ENCODE measurements at regions not wholly inside any gene's neighbourhood (a gene's known extent, or its start where the extent isn't known, plus 50 kb on each side); places are given as distances from the start of the nearest gene placed in this dataset.
A peak's percentile ranks its signal among the peaks of the same experiment; 100 is the strongest.
"Not testable (repeated sequence)": the region's sequence is repeated elsewhere in the genome, so short reads cannot be mapped to it uniquely, and the experiment has no call there.

GRCh38 chr2:226578879-226579278, 220.7 kb downstream of the IRS1 start:
- DNase-seq (ENCODE audit: low read depth), result peak; percentile 43

DNA sequence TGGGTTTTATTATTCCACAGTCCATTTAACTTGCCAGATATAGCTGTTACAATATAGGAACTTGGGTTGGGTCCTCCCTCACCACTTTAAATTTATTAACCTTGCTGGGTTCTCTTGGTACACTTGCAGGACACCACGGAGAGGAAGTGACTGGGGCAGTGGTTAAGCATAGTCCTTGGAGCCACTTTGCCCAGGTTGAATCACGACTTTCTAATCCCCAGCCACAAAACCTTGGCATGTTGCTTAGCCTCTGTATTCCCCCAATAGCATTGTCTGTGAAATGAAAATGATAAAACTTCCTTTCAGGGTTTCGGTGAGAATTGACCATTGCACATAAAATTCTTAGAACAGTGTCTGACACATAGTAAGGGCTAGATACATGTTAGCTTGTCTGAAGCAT, 221.2 kb downstream of the IRS1 start:
- no peak for DNase-seq (ENCODE audit: low read depth)

DNA sequence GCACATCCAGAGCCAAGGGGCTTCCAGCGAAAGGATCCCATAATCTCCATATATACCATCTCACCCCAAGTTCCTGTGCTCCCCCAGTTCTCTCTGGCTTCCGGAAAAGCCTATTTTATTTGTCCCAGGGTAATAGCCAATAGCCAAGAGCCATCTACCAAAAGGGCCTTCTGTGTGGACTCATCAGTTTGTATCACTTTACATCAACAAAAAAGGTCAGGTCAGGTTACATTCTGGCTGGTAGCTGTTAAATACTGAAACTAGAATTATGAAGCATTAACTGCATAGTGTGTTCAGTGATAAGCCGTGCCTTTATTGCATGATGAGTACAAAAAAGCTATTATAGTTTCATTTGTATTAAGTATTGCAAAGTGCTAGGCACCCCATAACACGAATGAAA, 223.7 kb downstream of the IRS1 start:
- no peak for DNase-seq (ENCODE audit: low read depth)

GRCh38 chr2:226573158-226573557, 226.5 kb downstream of the IRS1 start:
- DNase-seq (ENCODE audit: low read depth), result no peak

GRCh38 chr2:226564667-226565066, 235.0 kb downstream of the IRS1 start:
- DNase-seq (ENCODE audit: low read depth), result no peak

- no peak for DNase-seq (ENCODE audit: low read depth)
Measured at GRCh38 chr2:226561962-226562361, 237.7 kb downstream of the IRS1 start.

DNA sequence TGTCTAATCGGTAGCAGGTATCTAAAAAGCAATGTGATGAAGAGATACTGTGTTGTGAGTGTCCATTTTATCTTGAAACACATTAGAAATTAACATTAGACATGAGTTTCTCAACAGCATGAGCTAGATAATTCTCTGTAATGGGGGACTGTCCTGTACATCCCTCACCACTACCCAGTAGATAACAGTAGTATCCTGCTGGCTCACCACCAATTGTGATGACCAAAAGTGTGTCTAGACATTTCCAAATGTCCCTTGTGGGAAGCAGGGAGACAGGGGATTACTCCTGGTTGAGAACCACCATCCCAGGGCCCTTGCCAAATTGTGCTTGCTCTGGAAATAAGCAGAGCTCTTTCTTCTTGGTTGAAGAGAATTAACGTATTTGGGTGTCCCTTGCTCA, 239.3 kb downstream of the IRS1 start:
- no peak for DNase-seq (ENCODE audit: low read depth)

- no peak for DNase-seq (ENCODE audit: low read depth)
Measured at GRCh38 chr2:226559536-226559935, 240.1 kb downstream of the IRS1 start.

GRCh38 chr2:226558418-226558817, 241.2 kb downstream of the IRS1 start:
- DNase-seq (ENCODE audit: low read depth), result no peak

DNA sequence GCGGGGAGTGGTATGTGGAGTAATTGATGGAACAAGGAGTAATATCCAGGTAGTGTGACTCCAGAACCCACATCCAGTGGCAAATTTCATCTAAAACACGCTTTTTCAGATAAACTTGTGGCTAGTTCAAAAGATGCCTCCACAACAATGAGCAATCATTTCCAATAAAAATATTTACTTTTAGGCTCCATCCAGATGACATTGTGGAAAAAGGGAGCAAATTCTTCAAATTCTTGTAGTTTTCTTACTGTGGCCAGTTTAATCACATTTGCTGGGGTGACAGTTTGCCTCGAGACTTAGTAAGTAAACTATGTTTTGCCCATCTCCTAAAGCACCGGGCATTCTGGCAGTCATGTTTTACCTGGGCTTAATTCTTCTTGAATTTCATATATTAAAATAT, 243.6 kb downstream of the IRS1 start:
- peak; percentile 52 for DNase-seq (ENCODE audit: low read depth)

DNA sequence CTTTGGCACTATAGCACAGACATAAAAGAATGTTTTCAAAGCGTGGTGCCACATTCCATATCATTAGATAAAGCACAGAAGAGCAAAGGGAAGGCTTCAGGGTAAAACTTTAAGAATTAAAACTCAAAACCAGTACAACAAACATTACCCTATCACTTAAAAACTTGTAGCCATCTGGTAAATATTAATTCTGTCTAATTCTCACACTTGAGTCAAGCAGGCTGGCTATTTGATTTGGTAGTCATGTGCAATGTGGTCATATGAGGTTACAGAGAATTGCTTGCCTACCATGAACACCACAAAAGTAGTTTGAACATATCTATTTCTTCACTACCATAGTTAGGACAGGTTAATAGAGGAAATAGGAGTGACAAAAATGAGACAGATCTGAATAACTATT, 244.9 kb downstream of the IRS1 start:
- DNase-seq (ENCODE audit: low read depth), result peak; percentile 61

DNA sequence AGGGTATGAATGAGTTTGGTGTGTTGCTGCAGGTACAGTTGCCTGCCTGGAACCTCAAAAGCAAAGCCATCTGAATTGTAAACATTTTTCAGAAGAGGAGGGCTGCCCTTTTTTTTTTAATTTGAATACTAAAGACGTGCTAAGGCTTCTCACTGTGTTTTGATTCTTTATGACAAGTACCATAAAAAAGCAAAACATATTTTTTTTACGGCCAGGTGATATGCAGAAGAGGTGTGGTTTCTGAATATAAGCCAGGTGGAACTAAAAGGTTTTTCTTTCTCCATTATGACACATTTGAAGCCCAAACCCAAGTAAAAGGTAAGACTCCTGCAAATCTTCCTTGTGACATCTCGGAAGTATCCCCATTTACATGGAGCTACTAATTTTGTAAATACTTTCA, 246.3 kb downstream of the IRS1 start:
- no peak for DNase-seq (ENCODE audit: low read depth)

GRCh38 chr2:226552571-226553285, 246.9 kb downstream of the IRS1 start:
- no peak for DNase-seq (ENCODE audit: low read depth)

GRCh38 chr2:226551522-226552250, 247.9 kb downstream of the IRS1 start:
- DNase-seq (ENCODE audit: low read depth), result no peak

- DNase-seq (ENCODE audit: low read depth), result no peak
Measured at GRCh38 chr2:226550801-226551200, 248.8 kb downstream of the IRS1 start.

- peak; percentile 66 for DNase-seq (ENCODE audit: low read depth)
Measured at GRCh38 chr2:226548732-226549131, 250.9 kb downstream of the IRS1 start.

GRCh38 chr2:226544596-226545210, 254.9 kb downstream of the IRS1 start:
- peak; percentile 29 for DNase-seq (ENCODE audit: low read depth)

GRCh38 chr2:226540204-226540994, 259.2 kb downstream of the IRS1 start:
- DNase-seq (ENCODE audit: low read depth), result no peak

- no peak for DNase-seq (ENCODE audit: low read depth)
Measured at GRCh38 chr2:226536410-226536809, 263.2 kb downstream of the IRS1 start.

DNA sequence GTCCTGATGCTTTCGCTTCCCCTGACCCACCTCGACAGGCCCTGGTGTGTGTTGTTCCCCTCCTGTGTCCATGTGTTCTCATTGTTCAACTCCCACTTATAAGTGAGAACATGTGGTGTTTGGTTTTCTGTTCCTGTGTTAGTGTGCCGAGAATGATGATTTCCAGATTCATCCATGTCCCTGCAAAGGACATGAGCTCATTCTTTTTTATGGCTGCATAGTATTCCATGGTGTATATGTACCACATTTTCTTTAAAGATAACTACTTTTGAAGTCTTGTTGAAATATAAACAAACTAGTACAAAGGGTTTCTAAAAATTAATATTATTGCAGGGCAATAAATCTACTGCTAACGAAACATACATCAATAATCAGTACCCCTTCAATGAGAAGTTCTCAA, 266.6 kb downstream of the IRS1 start:
- DNase-seq (ENCODE audit: low read depth), result not testable (repeated sequence)

- no peak for DNase-seq (ENCODE audit: low read depth)
Measured at GRCh38 chr2:226531061-226531810, 268.4 kb downstream of the IRS1 start.

GRCh38 chr2:226529556-226529955, 270.1 kb downstream of the IRS1 start:
- no peak for DNase-seq (ENCODE audit: low read depth)
